Kidney tubule cell (primary cell): ENCODE measurements at regions not wholly inside any gene's neighbourhood (a gene's known extent, or its start where the extent isn't known, plus 50 kb on each side); places are given as distances from the start of the nearest gene placed in this dataset.
A peak's percentile ranks its signal among the peaks of the same experiment; 100 is the strongest.
"Not testable (repeated sequence)": the region's sequence is repeated elsewhere in the genome, so short reads cannot be mapped to it uniquely, and the experiment has no call there.

Experiments
- DNase-seq: peaks from one replicate; pipeline ENCODE4 v3.0.0-alpha.2; 2018; ENCODE audit warnings: low spot score

- no peak for DNase-seq
These were observed 133.8 kb upstream of the RFX3 start for GRCh38 chr9:3659647-3660046.

GRCh38 chr9:3658964-3659363, 133.2 kb upstream of the RFX3 start:
- DNase-seq, result no peak

GRCh38 chr9:3656224-3656623, 130.4 kb upstream of the RFX3 start:
- no peak for DNase-seq

- DNase-seq, result no peak
These were observed 125.3 kb upstream of the RFX3 start for GRCh38 chr9:3650994-3651622.

- no peak for DNase-seq
These were observed 123.0 kb upstream of the RFX3 start for GRCh38 chr9:3648722-3649246.

- no peak for DNase-seq
These were observed 122.5 kb upstream of the RFX3 start for GRCh38 chr9:3648266-3648665.

- no peak for DNase-seq
These were observed 121.9 kb upstream of the RFX3 start for GRCh38 chr9:3647652-3648051.

GRCh38 chr9:3646226-3646625, 120.4 kb upstream of the RFX3 start:
- DNase-seq, result no peak

GRCh38 chr9:3642075-3642474, 116.3 kb upstream of the RFX3 start:
- not testable (repeated sequence) for DNase-seq

GRCh38 chr9:3629495-3629894, 103.7 kb upstream of the RFX3 start:
- no peak for DNase-seq

GRCh38 chr9:3628239-3628638, 102.4 kb upstream of the RFX3 start:
- no peak for DNase-seq

- no peak for DNase-seq
These were observed 82.2 kb upstream of the RFX3 start for GRCh38 chr9:3608011-3608410.

GRCh38 chr9:3600672-3601071, 74.9 kb upstream of the RFX3 start:
- DNase-seq, result no peak

- no peak for DNase-seq
These were observed 72.0 kb upstream of the RFX3 start for GRCh38 chr9:3597792-3598191.

- DNase-seq, result no peak
These were observed 60.3 kb upstream of the RFX3 start for GRCh38 chr9:3586066-3586465.

- no peak for DNase-seq
These were observed 59.8 kb upstream of the RFX3 start for GRCh38 chr9:3585606-3586005.

- DNase-seq, result peak; percentile 69
These were observed 53.0 kb upstream of the RFX3 start for GRCh38 chr9:3578786-3579185.

- no peak for DNase-seq
These were observed 50.5 kb upstream of the RFX3 start for GRCh38 chr9:3576328-3576727.

GRCh38 chr9:3575821-3576220, 50.0 kb upstream of the RFX3 start:
- no peak for DNase-seq
